ENCODE measurements at regions not wholly inside any gene's neighbourhood (a gene's known extent, or its start where the extent isn't known, plus 50 kb on each side); places are given as distances from the start of the nearest gene placed in this dataset.

DNA sequence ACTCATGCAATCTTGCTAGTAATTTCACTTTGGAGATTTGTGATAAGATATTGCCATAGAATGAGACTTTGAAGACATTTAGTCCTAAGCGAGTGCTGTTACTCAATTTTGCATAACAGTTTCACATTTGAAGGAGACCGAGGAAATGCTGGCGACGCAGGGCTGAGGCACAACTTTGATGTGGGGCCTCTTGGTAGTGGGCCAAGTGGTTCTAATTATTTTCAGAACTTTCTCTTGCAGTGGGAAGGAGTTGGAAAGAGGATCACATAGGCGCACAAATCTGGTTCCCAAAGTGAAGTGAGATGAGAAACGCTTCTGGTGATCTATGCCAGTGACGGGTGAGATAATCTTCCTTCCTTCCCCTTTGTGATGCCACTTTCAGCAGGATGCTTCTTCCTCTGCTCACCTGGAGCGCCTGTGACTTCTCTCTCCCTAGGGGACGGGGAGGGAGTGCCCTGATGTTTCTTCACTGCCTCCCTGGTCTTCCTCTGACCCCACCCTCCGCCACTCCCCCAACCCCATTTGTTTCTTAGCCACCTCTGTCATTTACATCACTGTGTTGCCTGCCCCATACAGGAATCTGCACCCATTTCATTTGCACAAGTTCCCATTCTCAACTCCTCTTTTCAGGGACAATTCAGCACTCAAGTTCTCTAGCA is 138.9 kb upstream of the MID1 start:
- TF ChIP-seq, protein P1, sequence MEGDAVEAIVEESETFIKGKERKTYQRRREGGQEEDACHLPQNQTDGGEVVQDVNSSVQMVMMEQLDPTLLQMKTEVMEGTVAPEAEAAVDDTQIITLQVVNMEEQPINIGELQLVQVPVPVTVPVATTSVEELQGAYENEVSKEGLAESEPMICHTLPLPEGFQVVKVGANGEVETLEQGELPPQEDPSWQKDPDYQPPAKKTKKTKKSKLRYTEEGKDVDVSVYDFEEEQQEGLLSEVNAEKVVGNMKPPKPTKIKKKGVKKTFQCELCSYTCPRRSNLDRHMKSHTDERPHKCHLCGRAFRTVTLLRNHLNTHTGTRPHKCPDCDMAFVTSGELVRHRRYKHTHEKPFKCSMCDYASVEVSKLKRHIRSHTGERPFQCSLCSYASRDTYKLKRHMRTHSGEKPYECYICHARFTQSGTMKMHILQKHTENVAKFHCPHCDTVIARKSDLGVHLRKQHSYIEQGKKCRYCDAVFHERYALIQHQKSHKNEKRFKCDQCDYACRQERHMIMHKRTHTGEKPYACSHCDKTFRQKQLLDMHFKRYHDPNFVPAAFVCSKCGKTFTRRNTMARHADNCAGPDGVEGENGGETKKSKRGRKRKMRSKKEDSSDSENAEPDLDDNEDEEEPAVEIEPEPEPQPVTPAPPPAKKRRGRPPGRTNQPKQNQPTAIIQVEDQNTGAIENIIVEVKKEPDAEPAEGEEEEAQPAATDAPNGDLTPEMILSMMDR (IDR thresholded peaks at IDR 0.05): no peak
- no peak for TF ChIP-seq EZH2 (IDR thresholded peaks at IDR 0.05)

Measured in neural progenitor cell (in vitro differentiated cells).